Right lobe of liver (tissue), 6 donors: ENCODE measurements at regions not wholly inside any gene's neighbourhood (a gene's known extent, or its start where the extent isn't known, plus 50 kb on each side); places are given as distances from the start of the nearest gene placed in this dataset.

Source experiments
- ATAC-seq, 4 donors: fragments of 200-7000 bp; cut with Tn5 transposase; one replicate each; pipeline ENCODE4 v1.9.1; 2020; ENCODE audit warnings: mild to moderate bottlenecking in 4 of 4, moderate library complexity in 4 of 4
- DNase-seq, 3 donors: peaks; one replicate each; pipeline ENCODE4 v3.0.0-alpha.2; 2020
- H3K27ac ChIP-seq, 3 donors: fragments of 200-600 bp; one replicate each; pipeline ENCODE4 v1.8.0; 2022
- H3K27me3 ChIP-seq, 2 donors: fragments of 200-600 bp; one replicate each; pipeline ENCODE4 v1.8.0; 2022
- H3K36me3 ChIP-seq, 4 donors: fragments of 200-600 bp; sonication (generic) in 1 of 4; one replicate each; pipeline versions ENCODE4 v1.5.1 to v1.8.0; 2017 to 2022; ENCODE audit warnings: control low read depth in 1 of 4
- H3K4me1 ChIP-seq, 4 donors: fragments of 200-600 bp; sonication (generic) in 1 of 4; one replicate each; pipeline versions ENCODE4 v1.5.1 to v1.8.0; 2017 to 2022; ENCODE audit warnings: control low read depth in 1 of 4
- H3K4me3 ChIP-seq, 3 donors: fragments of 200-600 bp; one replicate each; pipeline ENCODE4 v1.8.0; 2022
- H3K9me3 ChIP-seq, 4 donors: fragments of 200-600 bp; sonication (generic) in 1 of 4; one replicate each; pipeline versions ENCODE4 v1.5.1 to v1.8.0; 2017 to 2022; ENCODE audit warnings: control low read depth in 1 of 4
- POLR2A ChIP-seq: fragments of 450-650 bp; IDR thresholded peaks from one replicate; pipeline ENCODE4 v1.6.1; 2017; ENCODE audit warnings: antibody characterized with exemption, mild to moderate bottlenecking
- WGBS: methylation state at CpG from one replicate; pipeline ENCODE4 v1.1.6; 2018; ENCODE audit warnings: low coverage, low lambda C conversion rate; ENCODE audit not compliant: insufficient coverage; ENCODE audit errors: missing lambda C conversion rate; 5-methylcytosine and 5-hydroxymethylcytosine counted together
- intact Hi-C, 2 donors: fragments of 100-400 bp; cut with DNase I; formaldehyde crosslinking; loops; one replicate each; pipeline versions ENCODE4 v1.11.2 to v1.14.1; 2022
- TF ChIP-seq, protein P1 (sequence below), 4 donors: fragments of 200-600 bp in 3 of 4; fragments of 450-650 bp in 1 of 4; IDR thresholded peaks; one replicate each; pipeline versions ENCODE4 v1.5.1 to v1.8.0; 2016 to 2022; ENCODE audit warnings: antibody characterized with exemption in 4 of 4, mild to moderate bottlenecking in 2 of 4
- donor health status: DM: no; HTN: yes; CAD: no.
- donor health status: DM: no; HTN: no; CAD: no.
- donor health status: DM: no; HTN: no; CAD: no.
- donor health status: DM: no; HTN: yes; CAD: no.
- donor health status: DM: no; HTN: yes; CAD: no.

DNA sequence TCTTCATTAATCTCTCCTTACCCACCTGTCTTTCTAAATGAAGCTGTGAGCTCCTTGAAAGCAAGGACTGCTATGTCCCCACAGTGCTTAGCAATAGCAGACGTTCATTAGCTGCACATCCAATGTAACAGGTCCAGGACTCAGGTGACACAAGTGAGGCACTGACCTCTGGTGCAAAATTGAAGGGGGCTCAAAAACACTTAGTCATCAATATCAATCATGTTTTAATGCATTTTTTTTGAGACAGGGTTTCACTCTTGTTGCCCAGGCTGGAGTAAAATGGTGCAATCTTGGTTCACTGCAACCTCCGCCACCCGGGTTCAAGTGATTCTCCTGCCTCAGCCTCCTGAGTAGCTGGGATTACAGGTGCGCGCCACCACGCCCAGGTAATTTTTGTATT, 56.1 kb upstream of the ADGRG2 start:
- no peaks in the 10 kb centered on the region for H3K36me3 ChIP-seq
- 74% methylated on average over 6 of the region's 6 CpGs for WGBS
- no peak overlapping the region for H3K27ac ChIP-seq
- H3K27me3 ChIP-seq, result no peaks in the 10 kb centered on the region
- no peak for DNase-seq
- H3K4me3 ChIP-seq, result no peak overlapping the region
- TF ChIP-seq, protein P1, sequence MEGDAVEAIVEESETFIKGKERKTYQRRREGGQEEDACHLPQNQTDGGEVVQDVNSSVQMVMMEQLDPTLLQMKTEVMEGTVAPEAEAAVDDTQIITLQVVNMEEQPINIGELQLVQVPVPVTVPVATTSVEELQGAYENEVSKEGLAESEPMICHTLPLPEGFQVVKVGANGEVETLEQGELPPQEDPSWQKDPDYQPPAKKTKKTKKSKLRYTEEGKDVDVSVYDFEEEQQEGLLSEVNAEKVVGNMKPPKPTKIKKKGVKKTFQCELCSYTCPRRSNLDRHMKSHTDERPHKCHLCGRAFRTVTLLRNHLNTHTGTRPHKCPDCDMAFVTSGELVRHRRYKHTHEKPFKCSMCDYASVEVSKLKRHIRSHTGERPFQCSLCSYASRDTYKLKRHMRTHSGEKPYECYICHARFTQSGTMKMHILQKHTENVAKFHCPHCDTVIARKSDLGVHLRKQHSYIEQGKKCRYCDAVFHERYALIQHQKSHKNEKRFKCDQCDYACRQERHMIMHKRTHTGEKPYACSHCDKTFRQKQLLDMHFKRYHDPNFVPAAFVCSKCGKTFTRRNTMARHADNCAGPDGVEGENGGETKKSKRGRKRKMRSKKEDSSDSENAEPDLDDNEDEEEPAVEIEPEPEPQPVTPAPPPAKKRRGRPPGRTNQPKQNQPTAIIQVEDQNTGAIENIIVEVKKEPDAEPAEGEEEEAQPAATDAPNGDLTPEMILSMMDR (IDR thresholded peaks at IDR 0.05), result no peak
- no peak for TF ChIP-seq POLR2A
- ATAC-seq, result no peak
- no peaks in the 10 kb centered on the region for H3K4me1 ChIP-seq
- no peaks in the 10 kb centered on the region for H3K9me3 ChIP-seq
- intact Hi-C loops, result no loop called here

- H3K36me3 ChIP-seq, result no peaks in the 10 kb centered on the region
- intact Hi-C loops, result no loop called here
- H3K9me3 ChIP-seq, result no peaks in the 10 kb centered on the region
- WGBS, result 39% methylated on average over 5 of the region's 5 CpGs
- TF ChIP-seq POLR2A, result no peak
- TF ChIP-seq, protein P1 (IDR thresholded peaks at IDR 0.05), result no peak
- H3K27me3 ChIP-seq, result no peaks in the 10 kb centered on the region
- H3K4me1 ChIP-seq, result no peaks in the 10 kb centered on the region
- H3K4me3 ChIP-seq, result no peak overlapping the region
- no peak overlapping the region for H3K27ac ChIP-seq
- DNase-seq (no peak), ATAC-seq (no peak)
Measured at GRCh38 chrX:19179389-19179788, 57.1 kb upstream of the ADGRG2 start.

GRCh38 chrX:19181345-19181744, 59.1 kb upstream of the ADGRG2 start:
- 69% methylated on average over 6 of the region's 6 CpGs for WGBS
- Histone ChIP-seq H3K4me1 (no peaks in the 10 kb centered on the region), H3K4me3 (no peak overlapping the region), H3K27me3 (no peaks in the 10 kb centered on the region), H3K9me3 (no peaks in the 10 kb centered on the region), H3K36me3 (no peaks in the 10 kb centered on the region), H3K27ac (no peak overlapping the region)
- ATAC-seq, result no peak
- intact Hi-C loops, result no loop called here
- DNase-seq, result no peak
- TF ChIP-seq, protein P1 (IDR thresholded peaks at IDR 0.05), result no peak
- no peak for TF ChIP-seq POLR2A

GRCh38 chrX:19182785-19183184, 60.5 kb upstream of the ADGRG2 start:
- DNase-seq, result no peak
- TF ChIP-seq, protein P1 (IDR thresholded peaks at IDR 0.05), result no peak
- no peak for TF ChIP-seq POLR2A
- no peak for ATAC-seq
- H3K27ac ChIP-seq, result no peak overlapping the region
- intact Hi-C loops, result no loop called here
- no peaks in the 10 kb centered on the region for H3K27me3 ChIP-seq
- H3K36me3 ChIP-seq, result no peaks in the 10 kb centered on the region
- no peaks in the 10 kb centered on the region for H3K4me1 ChIP-seq
- 70% methylated on average over 5 of the region's 5 CpGs for WGBS
- no peak overlapping the region for H3K4me3 ChIP-seq
- H3K9me3 ChIP-seq, result no peaks in the 10 kb centered on the region
